Testis (tissue), 2 donors: ENCODE measurements at regions not wholly inside any gene's neighbourhood (a gene's known extent, or its start where the extent isn't known, plus 50 kb on each side); places are given as distances from the start of the nearest gene placed in this dataset.

Experiments used
- CTCF ChIP-seq, 3 experiments: fragments of 450-650 bp in 2 of 3; fragments of 200-600 bp in 1 of 3; sonication (generic) in 1 of 3; IDR thresholded peaks; one replicate each; pipeline ENCODE4 v1.5.1; 2016 to 2019; ENCODE audit warnings: antibody characterized with exemption in 3 of 3, mild to moderate bottlenecking in 2 of 3, moderate library complexity in 1 of 3
- POLR2A ChIP-seq: fragments of 450-650 bp; IDR thresholded peaks from one replicate; pipeline ENCODE4 v1.6.1; 2017; ENCODE audit warnings: antibody characterized with exemption, mild to moderate bottlenecking, moderate library complexity

DNA sequence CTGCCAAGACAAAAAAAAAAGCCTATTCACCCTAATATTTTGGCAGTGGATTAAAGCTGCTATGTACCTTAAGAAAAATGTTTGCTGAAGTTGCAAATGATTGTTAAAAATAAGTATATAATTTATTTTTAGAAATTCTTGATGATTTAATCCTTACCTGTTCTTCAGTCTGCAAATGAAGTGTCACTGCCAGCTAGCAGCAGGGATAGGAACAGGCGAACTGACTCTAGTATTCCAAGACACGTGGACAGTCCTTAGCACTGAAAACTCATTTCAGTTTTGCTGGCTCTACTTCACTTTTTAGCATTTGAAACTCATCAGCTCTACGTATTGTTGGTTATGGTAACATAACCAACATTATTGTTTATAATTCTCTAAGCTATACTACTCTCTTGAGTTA is 204.4 kb upstream of the ID4 start:
- no peak for TF ChIP-seq CTCF (IDR thresholded peaks at IDR 0.05)
- TF ChIP-seq POLR2A, result no peak
